ENCODE measurements at regions not wholly inside any gene's neighbourhood (a gene's known extent, or its start where the extent isn't known, plus 50 kb on each side); places are given as distances from the start of the nearest gene placed in this dataset.
"Not testable (repeated sequence)": the region's sequence is repeated elsewhere in the genome, so short reads cannot be mapped to it uniquely, and the experiment has no call there.

GRCh38 chr2:23012499-23012898, 372.5 kb upstream of the KLHL29 start:
- DNase-seq: no peak

- no peak for DNase-seq
Observed at GRCh38 chr2:23015651-23016200, 369.3 kb upstream of the KLHL29 start.

GRCh38 chr2:23019476-23019875, 365.5 kb upstream of the KLHL29 start:
- no peak for DNase-seq

- no peak for DNase-seq
Observed at GRCh38 chr2:23020659-23021058, 364.3 kb upstream of the KLHL29 start.

- DNase-seq: no peak
Observed at GRCh38 chr2:23021311-23022120, 363.5 kb upstream of the KLHL29 start.

- DNase-seq: no peak
Observed at GRCh38 chr2:23023722-23024121, 361.3 kb upstream of the KLHL29 start.

GRCh38 chr2:23026671-23027070, 358.3 kb upstream of the KLHL29 start:
- DNase-seq: no peak

GRCh38 chr2:23027396-23027795, 357.6 kb upstream of the KLHL29 start:
- DNase-seq: no peak

- DNase-seq: no peak
Observed at GRCh38 chr2:23028106-23028505, 356.9 kb upstream of the KLHL29 start.

GRCh38 chr2:23029111-23029510, 355.9 kb upstream of the KLHL29 start:
- no peak for DNase-seq

- no peak for DNase-seq
Observed at GRCh38 chr2:23029951-23030350, 355.0 kb upstream of the KLHL29 start.

- no peak for DNase-seq
Observed at GRCh38 chr2:23034996-23035395, 350.0 kb upstream of the KLHL29 start.

- DNase-seq: no peak
Observed at GRCh38 chr2:23036629-23037028, 348.4 kb upstream of the KLHL29 start.

GRCh38 chr2:23037596-23037995, 347.4 kb upstream of the KLHL29 start:
- no peak for DNase-seq

GRCh38 chr2:23041443-23041842, 343.5 kb upstream of the KLHL29 start:
- DNase-seq: no peak

GRCh38 chr2:23042216-23042906, 342.6 kb upstream of the KLHL29 start:
- DNase-seq: no peak

GRCh38 chr2:23050388-23050787, 334.6 kb upstream of the KLHL29 start:
- no peak for DNase-seq

GRCh38 chr2:23053601-23054000, 331.4 kb upstream of the KLHL29 start:
- no peak for DNase-seq

GRCh38 chr2:23055251-23055650, 329.7 kb upstream of the KLHL29 start:
- DNase-seq: no peak

- not testable (repeated sequence) for DNase-seq
Observed at GRCh38 chr2:23056846-23057245, 328.1 kb upstream of the KLHL29 start.

GRCh38 chr2:23058435-23058834, 326.5 kb upstream of the KLHL29 start:
- DNase-seq: no peak

- no peak for DNase-seq
Observed at GRCh38 chr2:23065210-23065609, 319.8 kb upstream of the KLHL29 start.

GRCh38 chr2:23065936-23066335, 319.0 kb upstream of the KLHL29 start:
- no peak for DNase-seq

- DNase-seq: no peak
Observed at GRCh38 chr2:23066686-23067085, 318.3 kb upstream of the KLHL29 start.

Measured in activated T-cell treated with anti-CD3 and anti-CD28 coated beads for 4 hours (primary cell).